ENCODE measurements at regions not wholly inside any gene's neighbourhood (a gene's known extent, or its start where the extent isn't known, plus 50 kb on each side); places are given as distances from the start of the nearest gene placed in this dataset.

DNA sequence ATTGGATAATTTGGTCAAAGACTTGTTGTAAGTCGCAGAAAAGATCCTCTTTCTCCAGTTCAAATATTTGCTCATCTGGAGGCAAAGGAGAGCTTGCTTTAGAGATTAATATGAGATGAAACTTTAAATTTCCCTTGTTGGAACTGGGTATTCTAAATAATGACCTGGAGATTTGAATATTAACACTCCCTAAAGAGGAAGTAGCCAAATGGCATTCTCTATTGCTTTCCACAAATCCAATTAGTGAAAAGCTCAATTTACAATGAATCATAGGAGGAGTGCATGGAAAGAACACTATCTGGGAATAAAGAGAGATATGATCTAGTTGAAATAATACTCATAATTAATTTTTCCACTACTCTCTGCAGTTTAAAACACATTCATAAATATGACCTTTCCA lies 641.6 kb upstream of the TENM4 start:
- Mint-ChIP-seq H3K27me3 (ENCODE audit: low read depth, poor library complexity) (peaks cover 8% of the 10 kb centered on the region), H3K27ac (no peak overlapping the region), H3K9me3 (no peaks in the 10 kb centered on the region), H3K36me3 (ENCODE audit: low read depth) (no peaks in the 10 kb centered on the region), H3K4me1 (peaks cover 16% of the 10 kb centered on the region), H3K4me3 (no peak overlapping the region)
- TF ChIP-seq, protein P1, sequence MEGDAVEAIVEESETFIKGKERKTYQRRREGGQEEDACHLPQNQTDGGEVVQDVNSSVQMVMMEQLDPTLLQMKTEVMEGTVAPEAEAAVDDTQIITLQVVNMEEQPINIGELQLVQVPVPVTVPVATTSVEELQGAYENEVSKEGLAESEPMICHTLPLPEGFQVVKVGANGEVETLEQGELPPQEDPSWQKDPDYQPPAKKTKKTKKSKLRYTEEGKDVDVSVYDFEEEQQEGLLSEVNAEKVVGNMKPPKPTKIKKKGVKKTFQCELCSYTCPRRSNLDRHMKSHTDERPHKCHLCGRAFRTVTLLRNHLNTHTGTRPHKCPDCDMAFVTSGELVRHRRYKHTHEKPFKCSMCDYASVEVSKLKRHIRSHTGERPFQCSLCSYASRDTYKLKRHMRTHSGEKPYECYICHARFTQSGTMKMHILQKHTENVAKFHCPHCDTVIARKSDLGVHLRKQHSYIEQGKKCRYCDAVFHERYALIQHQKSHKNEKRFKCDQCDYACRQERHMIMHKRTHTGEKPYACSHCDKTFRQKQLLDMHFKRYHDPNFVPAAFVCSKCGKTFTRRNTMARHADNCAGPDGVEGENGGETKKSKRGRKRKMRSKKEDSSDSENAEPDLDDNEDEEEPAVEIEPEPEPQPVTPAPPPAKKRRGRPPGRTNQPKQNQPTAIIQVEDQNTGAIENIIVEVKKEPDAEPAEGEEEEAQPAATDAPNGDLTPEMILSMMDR (IDR thresholded peaks at IDR 0.05) = no peak
- DNase-seq = no peak

DNA sequence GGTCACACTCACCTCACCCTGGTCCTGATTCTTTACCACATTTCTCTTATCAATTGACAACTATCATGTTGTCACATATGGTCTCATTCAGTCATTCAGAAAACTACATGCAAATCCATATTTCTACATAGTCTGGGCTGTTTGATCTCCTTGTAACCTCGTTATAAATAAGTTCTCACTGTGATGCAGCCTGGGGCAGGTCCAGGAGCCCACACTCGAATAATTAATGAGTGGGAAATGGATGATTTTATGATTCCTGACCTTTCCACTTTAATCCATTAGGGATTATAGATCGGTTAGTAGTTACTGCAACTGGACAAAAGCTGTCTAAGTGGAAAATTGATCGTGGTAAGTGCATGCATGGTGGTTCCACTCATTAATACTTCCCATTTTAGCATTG lies 636.3 kb upstream of the TENM4 start:
- TF ChIP-seq, protein P1 (IDR thresholded peaks at IDR 0.05) = no peak
- DNase-seq = no peak
- no peaks in the 10 kb centered on the region for H3K27me3 Mint-ChIP-seq (ENCODE audit: low read depth, poor library complexity)
- no peaks in the 10 kb centered on the region for H3K9me3 Mint-ChIP-seq
- no peaks in the 10 kb centered on the region for H3K4me1 Mint-ChIP-seq
- no peak overlapping the region for H3K4me3 Mint-ChIP-seq
- no peaks in the 10 kb centered on the region for H3K36me3 Mint-ChIP-seq (ENCODE audit: low read depth)
- H3K27ac Mint-ChIP-seq = no peak overlapping the region

DNA sequence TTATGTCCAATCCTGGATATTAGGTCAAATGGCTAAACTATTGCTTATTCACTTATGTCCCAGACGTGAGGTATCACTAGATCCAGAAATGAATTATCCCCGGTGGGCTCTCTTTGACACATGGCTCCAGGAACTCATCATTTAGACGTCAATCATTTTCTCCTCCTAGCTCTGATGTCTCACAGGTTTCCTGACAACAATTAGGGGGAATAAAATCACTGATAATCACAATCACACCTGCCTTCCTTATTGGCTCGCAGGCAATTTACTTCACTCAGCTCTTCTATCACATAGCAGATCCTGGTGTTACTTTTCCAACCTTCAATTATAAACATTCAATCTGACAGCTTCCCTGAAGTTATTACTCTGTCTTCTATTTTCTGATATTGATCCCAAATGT lies 634.0 kb upstream of the TENM4 start:
- TF ChIP-seq, protein P1 (IDR thresholded peaks at IDR 0.05) = no peak
- H3K36me3 Mint-ChIP-seq (ENCODE audit: low read depth) = no peaks in the 10 kb centered on the region
- H3K9me3 Mint-ChIP-seq = no peaks in the 10 kb centered on the region
- H3K27me3 Mint-ChIP-seq (ENCODE audit: low read depth, poor library complexity) = no peaks in the 10 kb centered on the region
- no peak overlapping the region for H3K27ac Mint-ChIP-seq
- no peak for DNase-seq
- no peaks in the 10 kb centered on the region for H3K4me1 Mint-ChIP-seq
- no peak overlapping the region for H3K4me3 Mint-ChIP-seq

DNA sequence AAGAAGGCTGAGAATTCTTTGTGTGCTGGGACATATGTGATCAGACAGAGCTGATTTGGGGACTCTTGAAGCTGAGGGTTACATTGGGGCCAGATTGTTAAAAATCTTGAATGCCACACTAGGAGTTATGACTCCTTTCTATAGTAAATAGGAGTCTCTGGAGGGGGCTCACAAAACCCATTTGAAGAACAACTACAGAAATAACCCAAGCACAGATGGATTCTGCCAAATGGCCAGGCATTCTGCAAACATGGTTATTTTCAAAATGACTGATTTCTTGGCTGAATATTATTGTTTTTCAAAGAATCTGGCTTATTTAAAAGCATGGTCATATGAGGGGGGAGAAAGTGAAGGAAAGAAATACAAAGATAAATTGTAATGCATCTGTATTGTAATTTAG lies 625.5 kb upstream of the TENM4 start:
- Mint-ChIP-seq H3K9me3 (no peaks in the 10 kb centered on the region), H3K27ac (no peak overlapping the region)
- DNase-seq = no peak

GRCh38 chr11:80065086-80065485 lies 624.3 kb upstream of the TENM4 start:
- no peaks in the 10 kb centered on the region for H3K9me3 Mint-ChIP-seq
- DNase-seq = no peak
- no peak overlapping the region for H3K4me3 Mint-ChIP-seq
- no peak overlapping the region for H3K27ac Mint-ChIP-seq
- TF ChIP-seq, protein P1 (IDR thresholded peaks at IDR 0.05) = no peak
- H3K36me3 Mint-ChIP-seq (ENCODE audit: low read depth) = no peaks in the 10 kb centered on the region
- H3K4me1 Mint-ChIP-seq = no peaks in the 10 kb centered on the region
- peaks cover 4% of the 10 kb centered on the region for H3K27me3 Mint-ChIP-seq (ENCODE audit: low read depth, poor library complexity)

More for the DNA sequence above, 625.5 kb upstream of the TENM4 start:
- Mint-ChIP-seq H3K4me3 (no peak overlapping the region), H3K27me3 (ENCODE audit: low read depth, poor library complexity) (no peaks in the 10 kb centered on the region), H3K36me3 (ENCODE audit: low read depth) (no peaks in the 10 kb centered on the region), H3K4me1 (no peaks in the 10 kb centered on the region)
- TF ChIP-seq, protein P1 (IDR thresholded peaks at IDR 0.05) = no peak

GRCh38 chr11:80061056-80061455 lies 620.2 kb upstream of the TENM4 start:
- no peak for DNase-seq
- Mint-ChIP-seq H3K9me3 (no peaks in the 10 kb centered on the region), H3K27ac (no peak overlapping the region)

More at GRCh38 chr11:80061056-80061455, 620.2 kb upstream of the TENM4 start:
- Mint-ChIP-seq H3K4me3 (no peak overlapping the region), H3K36me3 (ENCODE audit: low read depth) (no peaks in the 10 kb centered on the region), H3K27me3 (ENCODE audit: low read depth, poor library complexity) (peaks cover 10% of the 10 kb centered on the region), H3K4me1 (no peaks in the 10 kb centered on the region)
- TF ChIP-seq, protein P1 (IDR thresholded peaks at IDR 0.05) = no peak

Data from nephron progenitor cell (in vitro differentiated cells).